ENCODE measurements at regions not wholly inside any gene's neighbourhood (a gene's known extent, or its start where the extent isn't known, plus 50 kb on each side); places are given as distances from the start of the nearest gene placed in this dataset.

GRCh38 chr6:8688821-8689220, 253.5 kb upstream of the SLC35B3 start:
- TF ChIP-seq CTCF (IDR thresholded peaks at IDR 0.05) (no peak), POLR2A (IDR thresholded peaks at IDR 0.05) (no peak)

All from vagina (tissue), 2 donors.